Parathyroid adenoma (tissue), 2 donors: ENCODE measurements at regions not wholly inside any gene's neighbourhood (a gene's known extent, or its start where the extent isn't known, plus 50 kb on each side); places are given as distances from the start of the nearest gene placed in this dataset.

Source experiments
- H2AFZ ChIP-seq: fragments of 300-600 bp; sonication (generic); one replicate; pipeline ENCODE4 v1.7.0; 2017; ENCODE audit warnings: antibody characterized with exemption, mild to moderate bottlenecking
- H3K27ac ChIP-seq: fragments of 300-600 bp; sonication (generic); one replicate; pipeline ENCODE4 v1.7.0; 2017
- H3K27me3 ChIP-seq: fragments of 300-600 bp; sonication (generic); one replicate; pipeline ENCODE4 v1.7.0; 2017; ENCODE audit warnings: low read length; ENCODE audit not compliant: control insufficient read depth, insufficient read depth
- H3K36me3 ChIP-seq: fragments of 300-600 bp; sonication (generic); one replicate; pipeline ENCODE4 v1.7.0; 2017; ENCODE audit warnings: low read length; ENCODE audit not compliant: control insufficient read depth, insufficient read depth
- H3K4me1 ChIP-seq: fragments of 300-600 bp; sonication (generic); one replicate; pipeline ENCODE4 v1.7.0; 2017; ENCODE audit warnings: control low read depth
- H3K4me2 ChIP-seq: fragments of 300-600 bp; sonication (generic); one replicate; pipeline ENCODE4 v1.7.0; 2017; ENCODE audit warnings: low read length
- H3K4me3 ChIP-seq: fragments of 300-600 bp; sonication (generic); one replicate; pipeline ENCODE4 v1.7.0; 2017; ENCODE audit warnings: low read depth, low read length
- H3K79me2 ChIP-seq: fragments of 300-600 bp; sonication (generic); one replicate; pipeline ENCODE4 v1.7.0; 2017; ENCODE audit warnings: control low read depth
- H3K9ac ChIP-seq: fragments of 300-600 bp; sonication (generic); one replicate; pipeline ENCODE4 v1.7.0; 2017; ENCODE audit warnings: mild to moderate bottlenecking
- H3K9me3 ChIP-seq: fragments of 300-600 bp; sonication (generic); one replicate; pipeline ENCODE4 v1.7.0; 2017; ENCODE audit warnings: low read length; ENCODE audit not compliant: control insufficient read depth
- TF ChIP-seq, protein P1 (sequence below): fragments of 300-600 bp; sonication (generic); IDR thresholded peaks from one replicate; pipeline ENCODE4 v1.7.0; 2017; ENCODE audit warnings: antibody characterized with exemption, mild to moderate bottlenecking
- donor health status: primary hyperparathyroidism.

DNA sequence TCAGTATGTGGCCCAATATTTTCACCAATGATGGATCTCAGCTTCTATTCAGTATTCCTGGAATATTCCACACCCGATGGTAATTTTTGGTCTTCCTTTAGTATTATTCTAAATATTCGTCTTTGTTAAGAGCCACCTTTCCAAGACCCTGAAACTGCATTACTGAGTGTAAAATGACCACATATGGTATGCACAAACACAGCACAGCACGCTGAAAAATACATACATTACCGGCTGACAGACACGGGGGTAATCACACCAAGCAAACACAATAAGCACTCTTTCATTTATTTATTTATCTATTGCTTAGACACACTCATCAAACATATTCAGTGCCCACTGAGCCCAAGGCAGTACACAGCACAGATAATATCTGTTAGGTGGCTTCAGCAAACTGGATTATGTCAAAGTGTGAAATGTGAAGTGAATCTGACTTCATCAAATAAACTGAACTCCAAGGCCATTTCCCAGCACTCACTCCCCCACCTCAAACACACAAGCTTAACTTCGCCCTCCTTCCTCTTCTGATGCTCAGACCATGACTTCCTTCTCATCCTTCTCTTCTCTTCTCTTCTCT lies 1637.8 kb upstream of the C9orf72 start:
- no peaks in the 10 kb centered on the region for H3K4me1 ChIP-seq
- H3K4me2 ChIP-seq = no peak overlapping the region
- no peak overlapping the region for H2AFZ ChIP-seq
- H3K27me3 ChIP-seq = no peaks in the 10 kb centered on the region
- H3K9me3 ChIP-seq = no peaks in the 10 kb centered on the region
- no peaks in the 10 kb centered on the region for H3K79me2 ChIP-seq
- H3K9ac ChIP-seq = no peak overlapping the region
- no peak overlapping the region for H3K4me3 ChIP-seq
- TF ChIP-seq, protein P1, sequence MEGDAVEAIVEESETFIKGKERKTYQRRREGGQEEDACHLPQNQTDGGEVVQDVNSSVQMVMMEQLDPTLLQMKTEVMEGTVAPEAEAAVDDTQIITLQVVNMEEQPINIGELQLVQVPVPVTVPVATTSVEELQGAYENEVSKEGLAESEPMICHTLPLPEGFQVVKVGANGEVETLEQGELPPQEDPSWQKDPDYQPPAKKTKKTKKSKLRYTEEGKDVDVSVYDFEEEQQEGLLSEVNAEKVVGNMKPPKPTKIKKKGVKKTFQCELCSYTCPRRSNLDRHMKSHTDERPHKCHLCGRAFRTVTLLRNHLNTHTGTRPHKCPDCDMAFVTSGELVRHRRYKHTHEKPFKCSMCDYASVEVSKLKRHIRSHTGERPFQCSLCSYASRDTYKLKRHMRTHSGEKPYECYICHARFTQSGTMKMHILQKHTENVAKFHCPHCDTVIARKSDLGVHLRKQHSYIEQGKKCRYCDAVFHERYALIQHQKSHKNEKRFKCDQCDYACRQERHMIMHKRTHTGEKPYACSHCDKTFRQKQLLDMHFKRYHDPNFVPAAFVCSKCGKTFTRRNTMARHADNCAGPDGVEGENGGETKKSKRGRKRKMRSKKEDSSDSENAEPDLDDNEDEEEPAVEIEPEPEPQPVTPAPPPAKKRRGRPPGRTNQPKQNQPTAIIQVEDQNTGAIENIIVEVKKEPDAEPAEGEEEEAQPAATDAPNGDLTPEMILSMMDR = no peak
- no peaks in the 10 kb centered on the region for H3K36me3 ChIP-seq
- no peak overlapping the region for H3K27ac ChIP-seq

DNA sequence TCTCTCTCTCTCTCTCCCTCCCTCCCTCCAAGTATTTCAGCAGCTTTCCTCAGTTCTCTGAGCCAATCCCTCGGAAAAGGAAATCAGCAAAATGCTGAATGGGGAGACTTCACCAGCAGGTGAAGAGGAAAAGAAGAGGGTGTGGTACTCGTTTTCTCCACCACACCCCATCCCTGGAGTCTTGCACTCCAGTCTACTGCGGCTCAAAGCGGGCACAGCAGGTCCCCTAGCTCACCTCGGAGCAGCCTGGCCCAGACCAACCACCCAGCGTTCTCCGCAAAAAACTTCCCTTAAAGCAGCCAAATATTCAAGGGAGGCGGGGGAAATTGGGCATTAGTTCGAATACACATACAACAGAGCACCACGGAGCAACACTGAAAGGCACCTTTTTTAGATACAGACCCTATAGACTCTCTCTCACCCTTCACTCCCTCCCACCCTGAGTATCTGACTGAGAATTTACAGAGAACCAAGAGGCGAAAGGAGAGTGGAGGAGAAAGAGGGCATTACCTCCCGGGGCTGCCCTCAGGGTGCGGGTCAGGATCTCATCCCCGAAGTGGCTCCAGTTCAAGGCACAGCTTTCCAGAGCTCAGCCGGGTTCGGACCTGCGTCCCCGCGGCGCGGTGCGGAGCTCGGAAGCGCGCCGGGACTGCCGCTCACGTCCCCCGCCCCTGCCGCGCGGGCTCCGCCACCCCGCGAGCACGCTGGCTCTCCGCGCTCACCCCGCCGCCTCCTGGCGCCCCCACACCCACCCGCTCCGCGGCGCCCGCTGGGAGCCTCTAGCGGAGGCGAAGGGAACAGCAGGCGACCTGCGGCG lies 1638.5 kb upstream of the C9orf72 start:
- Histone ChIP-seq H3K27me3 (no peaks in the 10 kb centered on the region), H3K36me3 (no peaks in the 10 kb centered on the region), H2AFZ (peak overlapping the region; percentile 33), H3K79me2 (no peaks in the 10 kb centered on the region), H3K4me3 (peak overlapping the region; percentile 56), H3K4me2 (peak overlapping the region; percentile 46), H3K4me1 (no peaks in the 10 kb centered on the region), H3K9ac (no peak overlapping the region), H3K27ac (no peak overlapping the region), H3K9me3 (no peaks in the 10 kb centered on the region)
- TF ChIP-seq, protein P1 = no peak

DNA sequence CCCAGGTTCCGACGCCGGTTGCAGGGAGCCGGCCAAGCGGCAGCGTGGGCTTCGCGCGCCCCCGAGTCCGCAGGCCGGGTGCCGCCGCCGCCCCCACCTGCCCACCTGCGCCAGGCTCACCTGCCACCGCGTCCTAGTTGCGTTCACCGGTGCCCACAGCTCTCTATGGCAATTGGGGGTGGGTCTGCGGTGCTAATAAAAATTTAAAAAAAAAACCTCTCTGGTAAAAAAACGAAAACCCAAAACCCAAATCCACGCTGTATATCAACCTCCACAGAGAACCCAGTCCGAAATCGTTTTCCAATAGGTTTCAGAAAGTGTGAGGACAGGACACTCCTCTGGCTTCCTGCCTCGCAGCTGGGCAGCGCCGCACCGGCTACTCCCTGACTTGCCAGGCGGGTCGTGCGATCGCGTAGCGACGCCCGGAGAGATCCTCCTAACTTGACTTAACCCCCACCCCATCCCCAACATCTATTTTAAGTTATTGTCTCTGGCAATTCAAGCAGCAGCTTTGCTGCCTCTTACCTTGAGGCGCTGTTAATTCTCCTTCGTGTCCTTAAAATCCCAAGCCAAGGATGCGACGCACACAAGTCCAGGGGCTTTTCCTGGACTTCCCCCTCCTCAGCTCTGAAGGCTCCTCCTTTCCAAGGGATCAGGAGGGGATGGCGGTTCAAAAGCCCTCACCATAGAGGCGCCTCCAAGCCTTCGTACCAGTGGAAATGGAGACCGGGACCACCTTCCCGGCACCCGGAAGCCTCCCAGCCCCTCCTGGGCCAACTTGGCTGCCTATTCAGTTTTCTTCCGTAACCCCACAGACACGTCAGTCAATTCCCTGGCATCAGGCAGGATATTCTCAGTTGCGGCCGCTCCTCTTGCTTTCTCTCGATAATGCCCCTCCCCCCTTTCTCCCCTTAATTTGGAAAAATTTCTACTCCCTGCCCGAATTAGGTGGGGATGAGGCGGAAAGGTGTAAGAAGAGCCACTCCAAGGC lies 1639.4 kb upstream of the C9orf72 start:
- H3K4me1 ChIP-seq = no peaks in the 10 kb centered on the region
- H3K9me3 ChIP-seq = no peaks in the 10 kb centered on the region
- H2AFZ ChIP-seq = no peak overlapping the region
- no peak overlapping the region for H3K9ac ChIP-seq
- no peak overlapping the region for H3K27ac ChIP-seq
- H3K27me3 ChIP-seq = no peaks in the 10 kb centered on the region
- peak overlapping the region; percentile 56 for H3K4me3 ChIP-seq
- H3K36me3 ChIP-seq = no peaks in the 10 kb centered on the region
- H3K79me2 ChIP-seq = no peaks in the 10 kb centered on the region
- peak overlapping the region; percentile 46 for H3K4me2 ChIP-seq
- TF ChIP-seq, protein P1 = no peak

DNA sequence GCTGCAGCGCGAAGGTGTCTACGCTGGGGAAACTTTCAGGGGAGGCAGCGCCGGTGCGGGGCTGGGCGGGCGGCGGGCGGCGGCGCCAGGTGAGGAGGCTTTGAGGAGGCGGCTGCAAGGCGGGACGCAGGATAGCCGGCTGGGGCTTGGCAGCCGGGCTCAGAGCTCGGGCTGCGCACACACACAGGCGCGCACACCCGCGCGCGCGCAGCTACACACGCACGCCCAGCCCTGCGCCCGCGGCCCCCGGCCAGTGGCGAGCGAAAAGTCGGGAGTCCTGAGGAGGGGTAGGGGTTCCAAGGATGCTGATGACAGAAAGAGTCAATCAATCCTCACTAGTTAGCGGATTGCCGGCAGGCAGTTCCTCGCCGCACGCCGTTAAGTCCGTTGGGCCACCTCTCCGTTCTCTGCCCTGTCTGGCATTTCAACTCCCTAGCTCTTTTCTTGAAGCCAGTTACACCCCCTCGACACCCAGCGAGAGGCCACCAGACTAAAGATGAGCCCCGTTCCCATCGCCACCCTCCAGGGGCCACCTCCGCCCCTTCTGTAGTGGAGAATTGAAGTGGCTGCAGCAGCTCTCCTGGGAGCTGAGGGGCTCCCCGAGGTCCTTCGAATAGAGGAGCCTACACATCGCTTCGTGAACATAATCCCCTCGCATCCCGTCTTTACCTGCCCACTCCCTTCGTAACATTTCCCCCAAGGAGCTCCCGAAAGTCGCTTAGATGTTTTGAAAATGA lies 1640.3 kb upstream of the C9orf72 start, which contains the start of gene LINGO2:
TSS of gene LINGO2 (minus strand) at position 185 of the 737 bp plus-strand sequence.
- Histone ChIP-seq H3K9ac (no peak within 1 kb of the TSS), H3K27ac (no peak within 1 kb of the TSS), H3K36me3 (no peaks in the 10 kb centered on the region), H3K9me3 (no peaks in the 10 kb centered on the region), H3K4me3 (peak within 1 kb of the TSS; percentile 56), H3K79me2 (no peaks in the 10 kb centered on the region), H2AFZ (no peak within 1 kb of the TSS), H3K4me2 (peak within 1 kb of the TSS; percentile 46), H3K4me1 (no peaks in the 10 kb centered on the region), H3K27me3 (no peaks in the 10 kb centered on the region)
- TF ChIP-seq, protein P1 = no peak
